GM18907 (cell line): ENCODE measurements at regions not wholly inside any gene's neighbourhood (a gene's known extent, or its start where the extent isn't known, plus 50 kb on each side); places are given as distances from the start of the nearest gene placed in this dataset.
"Not testable (repeated sequence)": the region's sequence is repeated elsewhere in the genome, so short reads cannot be mapped to it uniquely, and the experiment has no call there.

ENCODE experiments used
- ATAC-seq: cut with Tn5 transposase; IDR thresholded peaks from one replicate; pipeline ENCODE4 v1.9.1; 2021; ENCODE audit warnings: mild to moderate bottlenecking, moderate library complexity; ENCODE audit not compliant: unreplicated experiment

- no peak for ATAC-seq
Observed at GRCh38 chr5:41995193-41995592, 70.1 kb downstream of the FBXO4 start.

DNA sequence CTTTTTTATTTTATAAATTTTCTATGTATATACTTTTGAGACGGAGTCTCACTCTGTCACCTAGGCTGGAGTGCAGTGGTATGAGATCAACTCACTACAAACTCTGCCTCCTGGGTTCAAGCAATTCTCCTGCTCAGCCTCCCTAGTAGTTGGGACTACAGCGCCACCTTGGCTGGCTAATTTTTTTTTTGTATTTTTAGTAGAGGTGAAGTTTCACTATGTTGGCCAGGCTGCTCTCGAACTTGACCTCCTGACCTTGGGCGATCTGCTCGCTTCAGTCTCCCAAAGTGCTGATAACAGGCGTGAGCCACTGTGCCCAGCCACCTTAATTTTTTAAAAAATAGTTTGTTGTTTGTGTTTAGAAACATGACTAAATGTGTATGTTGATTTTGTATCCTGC is 76.6 kb downstream of the FBXO4 start:
- no peak for ATAC-seq

DNA sequence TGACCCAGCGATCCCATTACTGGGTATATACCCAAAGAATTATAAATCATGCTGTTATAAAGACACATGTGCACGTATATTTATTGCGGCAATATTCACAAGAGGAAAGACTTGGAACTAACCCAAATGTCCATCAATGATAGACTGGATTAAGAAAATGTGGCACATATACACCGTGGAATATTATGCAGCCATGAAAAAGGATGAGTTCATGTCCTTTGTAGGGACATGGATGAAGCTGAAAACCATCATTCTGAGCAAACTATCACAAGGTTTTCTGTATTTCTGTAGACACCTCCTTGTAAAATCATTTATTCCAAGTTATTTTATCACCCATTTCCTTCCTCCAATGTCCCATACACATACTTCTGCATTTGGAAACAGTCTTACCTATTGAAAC is 78.8 kb downstream of the FBXO4 start:
- not testable (repeated sequence) for ATAC-seq

DNA sequence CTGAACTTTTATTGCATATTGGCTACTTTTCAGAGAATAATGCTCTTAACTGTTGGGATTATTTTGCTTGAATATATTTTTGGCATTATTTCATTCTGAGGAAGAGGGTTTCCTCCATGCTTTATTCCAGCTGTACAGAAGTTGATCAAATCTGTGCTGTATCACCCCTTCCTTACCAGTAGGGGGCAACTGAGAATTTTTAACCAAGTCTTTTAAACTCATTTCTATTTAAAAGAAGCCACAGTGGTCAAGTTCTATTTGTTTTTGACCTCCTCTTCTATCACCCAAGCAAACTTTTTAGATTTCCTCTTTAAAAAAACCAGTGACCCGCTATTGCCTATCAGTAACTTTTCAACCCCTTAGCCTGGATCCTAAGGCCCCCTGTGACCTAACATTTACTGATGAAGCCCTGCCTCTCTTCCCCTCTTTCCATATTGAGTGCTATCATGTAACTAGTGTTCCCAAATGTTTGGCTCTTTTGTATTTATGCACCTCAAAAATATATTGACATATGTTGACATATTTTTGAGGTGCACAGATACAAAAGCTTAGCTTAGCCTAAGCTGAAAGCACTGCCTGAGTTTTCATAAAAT is 80.6 kb downstream of the FBXO4 start:
- peak; percentile 81 for ATAC-seq

DNA sequence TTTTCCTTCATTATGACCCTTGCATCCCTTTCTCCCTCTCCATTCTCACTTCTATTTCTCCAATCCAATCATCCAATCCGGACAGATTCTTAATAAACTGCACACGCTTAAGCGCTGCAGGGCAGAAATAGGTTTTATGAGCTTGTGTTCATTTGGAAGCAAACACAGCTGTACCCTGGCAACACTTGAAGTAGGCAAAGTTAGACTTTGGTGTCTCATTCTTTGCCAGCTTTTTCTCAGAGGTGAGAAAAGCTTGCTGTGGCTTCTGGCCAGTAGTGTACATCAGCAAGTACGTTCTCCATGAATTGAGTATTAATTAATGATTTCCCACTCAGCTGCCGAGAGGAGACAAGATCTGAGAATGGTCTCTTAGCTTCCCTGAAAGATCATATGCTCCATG is 88.5 kb downstream of the FBXO4 start:
- no peak for ATAC-seq

- no peak for ATAC-seq
Observed at GRCh38 chr5:42015254-42015653, 90.2 kb downstream of the FBXO4 start.

DNA sequence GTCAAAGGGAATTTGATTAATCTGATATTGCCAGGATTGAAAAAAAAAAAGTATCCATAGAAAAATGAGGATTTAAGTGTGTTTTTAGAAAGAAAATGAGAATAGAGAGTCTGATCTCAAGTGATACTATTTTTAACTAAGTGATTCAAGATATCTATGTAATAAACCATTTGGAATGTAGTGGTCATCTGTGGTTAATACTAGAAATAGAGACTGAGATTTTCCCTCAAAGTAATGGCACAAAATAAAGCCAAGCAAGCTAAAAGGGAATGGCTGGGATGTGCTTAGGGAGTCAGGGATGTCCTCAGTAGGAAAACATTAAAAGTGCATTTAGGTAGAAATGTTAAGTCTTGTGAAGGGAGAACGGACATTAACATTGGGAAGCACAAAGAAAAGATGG is 90.6 kb downstream of the FBXO4 start:
- no peak for ATAC-seq

DNA sequence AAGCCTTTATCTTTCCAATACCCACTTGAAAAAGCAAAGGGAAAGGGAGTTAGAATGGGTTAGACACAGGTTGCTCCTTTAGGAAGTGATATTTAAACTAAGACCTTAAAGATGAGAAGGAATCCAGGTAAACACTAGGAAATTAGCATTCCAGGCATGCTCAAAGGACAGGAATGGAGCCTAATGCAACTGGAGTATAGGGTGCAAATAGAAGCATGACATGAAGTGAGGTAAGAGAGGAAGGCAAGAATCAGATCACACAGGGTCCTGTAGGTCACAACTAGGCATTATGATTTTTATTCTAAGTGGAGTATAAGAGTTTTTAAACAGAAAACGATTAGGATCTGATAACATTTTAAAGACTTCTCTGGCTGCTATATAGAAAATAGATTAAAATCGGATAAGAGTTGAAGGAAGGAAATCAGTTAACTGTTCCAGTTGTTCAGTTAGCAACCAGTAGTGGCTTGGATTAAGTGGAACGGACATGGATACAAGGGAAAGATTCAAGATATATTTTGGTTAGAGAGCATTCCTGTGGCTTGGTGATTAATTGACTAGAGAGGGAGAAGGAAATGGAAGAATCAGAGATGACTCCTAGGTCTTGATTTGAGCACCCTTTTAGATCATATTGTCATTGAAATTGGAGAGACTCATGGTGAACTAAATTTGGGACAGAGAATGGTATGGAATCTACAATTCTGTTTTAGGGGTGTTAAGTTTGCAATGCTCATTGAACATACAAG is 95.9 kb downstream of the FBXO4 start:
- ATAC-seq, result no peak

DNA sequence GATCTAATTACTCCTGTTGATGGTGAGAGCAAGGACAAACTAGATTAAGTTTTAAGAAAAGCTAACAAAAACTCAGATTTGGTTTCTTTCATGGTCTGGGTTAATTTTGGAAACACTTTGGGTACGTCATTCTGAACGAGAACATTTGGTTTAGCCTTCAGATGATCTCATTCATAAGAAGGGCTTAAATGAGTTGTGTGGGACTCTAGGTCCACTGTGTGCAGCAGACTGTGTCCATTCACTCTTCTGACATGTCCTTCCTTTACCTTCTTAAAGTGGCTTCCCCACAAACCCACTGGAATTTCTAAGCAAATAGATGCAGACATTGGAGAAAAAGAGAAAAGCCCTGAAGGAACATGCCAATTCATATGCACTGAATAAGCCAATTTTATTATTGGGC is 96.8 kb downstream of the FBXO4 start:
- peak; percentile 60 for ATAC-seq

DNA sequence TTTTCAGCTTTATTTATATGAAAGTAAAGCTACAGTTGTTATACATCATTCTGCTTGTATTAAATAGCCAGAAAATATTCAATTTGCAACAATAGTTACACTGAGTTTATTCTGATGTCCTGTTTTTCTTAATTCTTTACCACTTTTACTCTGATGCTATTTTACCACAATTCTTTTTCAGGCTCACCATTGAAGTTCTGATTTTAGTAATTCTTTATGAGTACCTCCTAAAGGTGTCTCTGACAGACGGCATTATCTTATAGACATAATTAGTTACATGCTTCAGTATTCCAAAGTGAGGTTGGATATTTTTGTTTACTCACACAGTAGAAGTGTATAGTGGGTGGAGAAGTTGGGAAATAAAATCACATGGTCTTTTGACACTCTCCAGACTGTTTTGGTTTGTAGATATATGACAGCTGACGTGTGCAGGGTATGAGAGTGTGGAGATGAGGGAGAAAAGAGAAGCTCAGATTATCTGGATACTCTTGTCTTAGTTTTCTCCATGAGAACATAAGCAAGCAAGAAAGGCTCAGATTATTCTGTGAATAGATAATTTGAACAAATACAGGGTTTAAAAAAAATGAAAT is 97.4 kb downstream of the FBXO4 start:
- no peak for ATAC-seq

GRCh38 chr5:42026446-42026845 is 101.4 kb downstream of the FBXO4 start:
- ATAC-seq, result no peak

GRCh38 chr5:42032137-42032536 is 107.1 kb downstream of the FBXO4 start:
- no peak for ATAC-seq

- ATAC-seq, result no peak
Observed at GRCh38 chr5:42035526-42035925, 110.4 kb downstream of the FBXO4 start.

DNA sequence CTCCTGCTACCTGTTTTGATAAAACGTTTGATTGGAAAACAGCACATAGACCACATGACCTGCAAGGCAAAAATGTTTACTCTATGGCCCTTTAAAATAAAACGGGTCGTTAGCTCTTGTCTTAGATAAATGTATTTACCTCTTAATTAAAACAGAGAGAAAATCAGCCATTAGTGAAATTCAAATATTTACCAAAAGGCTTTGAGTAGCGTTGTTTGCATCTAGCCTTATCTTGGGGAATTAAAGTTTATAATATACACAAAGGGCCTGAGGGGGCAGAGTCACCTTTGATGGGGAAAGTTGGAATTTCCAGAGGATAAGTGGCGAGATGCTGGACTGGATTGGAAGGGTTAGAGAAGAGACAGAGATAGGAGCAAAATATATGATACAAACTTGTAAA is 111.3 kb downstream of the FBXO4 start:
- ATAC-seq, result no peak

GRCh38 chr5:42037379-42037932 is 112.4 kb downstream of the FBXO4 start:
- no peak for ATAC-seq

DNA sequence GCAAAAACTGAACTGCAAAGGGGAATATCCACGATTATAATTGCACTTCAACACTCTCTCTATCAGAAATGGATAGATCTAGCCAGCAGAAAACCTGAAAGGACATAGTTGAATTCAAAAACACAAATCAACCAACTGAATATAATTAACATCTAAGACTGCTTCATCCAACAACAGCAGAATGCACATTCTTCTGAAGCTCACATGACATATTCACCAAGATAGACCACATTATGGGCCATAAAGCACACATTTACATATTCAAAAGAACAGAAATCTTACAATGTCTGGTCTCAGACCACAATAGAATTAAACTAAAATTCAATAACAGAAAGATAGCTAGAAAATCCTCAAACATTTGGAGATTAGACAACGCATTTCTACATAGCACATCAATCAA is 118.3 kb downstream of the FBXO4 start:
- no peak for ATAC-seq

DNA sequence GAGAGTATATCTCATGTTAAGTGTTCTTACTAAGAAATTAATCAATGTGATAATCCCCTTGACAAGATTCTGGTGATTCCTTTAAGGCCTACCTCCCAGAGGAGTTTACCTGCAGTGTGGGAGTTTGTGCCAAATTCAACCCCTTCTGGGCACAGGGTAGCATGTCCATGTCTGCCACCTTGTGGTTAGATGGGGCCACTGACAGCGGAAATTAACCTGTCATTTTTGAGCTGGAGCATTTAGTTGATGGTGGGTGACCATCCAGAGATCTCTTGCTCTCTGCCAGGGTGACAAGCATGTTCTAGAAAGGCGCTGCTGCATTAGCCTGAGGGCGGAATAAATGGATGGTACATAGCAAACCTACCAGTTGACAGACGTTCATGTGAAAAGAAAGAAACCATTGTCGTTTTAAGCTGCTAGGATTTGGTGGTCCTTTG is 132.2 kb downstream of the FBXO4 start:
- peak; percentile 94 for ATAC-seq

GRCh38 chr5:42059291-42059690 is 134.2 kb downstream of the FBXO4 start:
- ATAC-seq, result no peak

GRCh38 chr5:42059778-42060464 is 134.8 kb downstream of the FBXO4 start:
- ATAC-seq, result no peak

GRCh38 chr5:42061121-42061520 is 136.0 kb downstream of the FBXO4 start:
- no peak for ATAC-seq

DNA sequence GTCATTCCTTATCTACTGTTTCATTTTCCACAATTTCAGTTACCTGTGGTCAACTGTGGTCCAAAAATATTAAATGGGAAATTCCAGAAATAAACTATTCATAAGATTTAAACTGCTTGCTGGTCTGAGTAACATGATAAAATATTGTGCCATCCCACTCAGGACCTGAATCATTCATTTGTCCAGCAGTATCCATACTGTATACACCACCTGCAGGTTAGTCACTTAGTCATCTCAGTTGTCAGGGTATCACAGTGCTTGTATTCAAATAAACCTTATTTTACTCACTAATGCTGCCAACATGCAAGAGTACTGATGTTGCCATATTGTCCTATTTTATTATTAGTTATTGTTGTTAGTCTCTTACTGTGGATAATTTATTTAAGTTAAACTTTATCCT is 139.7 kb downstream of the FBXO4 start:
- ATAC-seq, result no peak

GRCh38 chr5:42066131-42066530 is 141.1 kb downstream of the FBXO4 start:
- no peak for ATAC-seq
